Neural progenitor cell (in vitro differentiated cells): ENCODE measurements at regions not wholly inside any gene's neighbourhood (a gene's known extent, or its start where the extent isn't known, plus 50 kb on each side); places are given as distances from the start of the nearest gene placed in this dataset.
A peak's percentile ranks its signal among the peaks of the same experiment; 100 is the strongest.

Experiments
- DNase-seq: peaks from one replicate; pipeline ENCODE4 v3.0.0-alpha.2; 2016; ENCODE audit warnings: low spot score
- H2AFZ ChIP-seq: fragments of 200-600 bp; sonication (generic); replicated peaks from 2 replicates; pipeline ENCODE4 v1.6.1; 2016; ENCODE audit warnings: antibody characterized with exemption
- H3F3A ChIP-seq: fragments of 200-600 bp; sonication (generic); 2 replicates; pipeline ENCODE4 v1.6.1; 2016; ENCODE audit warnings: antibody characterized with exemption, low read depth
- H3K27ac ChIP-seq: fragments of 200-600 bp; sonication (generic); 2 replicates; pipeline ENCODE4 v1.5.1; 2016; ENCODE audit warnings: mild to moderate bottlenecking
- H3K27me3 ChIP-seq: fragments of 200-600 bp; sonication (generic); 2 replicates; pipeline ENCODE4 v1.6.1; 2016; ENCODE audit warnings: mild to moderate bottlenecking, moderate library complexity
- H3K36me3 ChIP-seq: fragments of 200-600 bp; sonication (generic); 2 replicates; pipeline ENCODE4 v1.5.1; 2016
- H3K4me1 ChIP-seq: fragments of 200-600 bp; sonication (generic); 2 replicates; pipeline ENCODE4 v1.6.1; 2016; ENCODE audit warnings: mixed run types
- H3K4me2 ChIP-seq: fragments of 200-600 bp; sonication (generic); 2 replicates; pipeline ENCODE4 v1.6.1; 2016
- H3K4me3 ChIP-seq: fragments of 200-600 bp; sonication (generic); 2 replicates; pipeline ENCODE4 v1.5.1; 2016
- H3K79me2 ChIP-seq: fragments of 200-600 bp; sonication (generic); 2 replicates; pipeline ENCODE4 v1.6.1; 2016; ENCODE audit warnings: low read depth
- H3K9ac ChIP-seq: fragments of 200-600 bp; sonication (generic); 2 replicates; pipeline ENCODE4 v1.6.1; 2016
- H3K9me3 ChIP-seq: fragments of 200-600 bp; sonication (generic); 2 replicates; pipeline ENCODE4 v1.5.1; 2016; ENCODE audit warnings: low read depth
- H4K20me1 ChIP-seq: fragments of 200-600 bp; sonication (generic); 2 replicates; pipeline ENCODE4 v1.6.1; 2016; ENCODE audit warnings: low read depth
- H3K27ac Mint-ChIP-seq: 3 replicates; pipeline ENCODE4 v1.8.0; 2021; ENCODE audit warnings: mixed read lengths
- H3K27me3 Mint-ChIP-seq: 2 replicates; pipeline ENCODE4 v1.8.0; 2022; ENCODE audit warnings: low read depth, mild to moderate bottlenecking, inconsistent platforms, moderate library complexity, mixed read lengths; ENCODE audit not compliant: insufficient read depth
- H3K36me3 Mint-ChIP-seq: 3 replicates; pipeline ENCODE4 v1.8.0; 2021; ENCODE audit warnings: mixed read lengths
- H3K4me1 Mint-ChIP-seq: 3 replicates; pipeline ENCODE4 v1.8.0; 2021; ENCODE audit warnings: mixed read lengths
- H3K4me3 Mint-ChIP-seq: 3 replicates; pipeline ENCODE4 v1.8.0; 2021; ENCODE audit warnings: mild to moderate bottlenecking, moderate library complexity, mixed read lengths
- H3K9me3 Mint-ChIP-seq: 3 replicates; pipeline ENCODE4 v1.8.0; 2020; ENCODE audit warnings: mixed read lengths
- CTCF ChIP-seq: fragments of 200-600 bp; sonication (generic); IDR thresholded peaks from 2 replicates; pipeline ENCODE4 v1.5.1; 2017; ENCODE audit warnings: antibody characterized with exemption, mild to moderate bottlenecking
- EZH2 ChIP-seq: fragments of 200-600 bp; sonication (generic); IDR thresholded peaks from 2 replicates; pipeline ENCODE4 v1.6.1; 2017; ENCODE audit warnings: antibody characterized with exemption, mild to moderate bottlenecking, moderate library complexity
- EZH2phosphoT487 ChIP-seq: fragments of 200-600 bp; sonication (generic); IDR thresholded peaks from 2 replicates; pipeline ENCODE4 v1.6.1; 2017; ENCODE audit warnings: antibody characterized with exemption

GRCh38 chr2:236818281-236819045, 248.8 kb downstream of the ACKR3 start:
- Histone ChIP-seq H3K36me3 (no peaks in the 10 kb centered on the region), H4K20me1 (no peaks in the 10 kb centered on the region), H3K27ac (no peak overlapping the region), H3K9ac (no peak overlapping the region), H3K9me3 (no peaks in the 10 kb centered on the region), H2AFZ (no peak overlapping the region), H3K4me1 (peaks cover 5% of the 10 kb centered on the region), H3K4me2 (no peak overlapping the region), H3F3A (peaks cover under 1% of the 10 kb centered on the region), H3K27me3 (no peaks in the 10 kb centered on the region), H3K4me3 (no peak overlapping the region), H3K79me2 (no peaks in the 10 kb centered on the region)
- Mint-ChIP-seq H3K4me1 (peaks cover 5% of the 10 kb centered on the region), H3K9me3 (peaks cover 11% of the 10 kb centered on the region), H3K27me3 (peaks cover 8% of the 10 kb centered on the region), H3K4me3 (no peak overlapping the region), H3K27ac (no peak overlapping the region), H3K36me3 (peaks cover 2% of the 10 kb centered on the region)
- TF ChIP-seq EZH2phosphoT487 (no peak), CTCF (no peak), EZH2 (no peak)
- DNase-seq: no peak

GRCh38 chr2:236819275-236820002, 249.8 kb downstream of the ACKR3 start:
- peak overlapping the region; percentile 74 for H3K27ac Mint-ChIP-seq
- H2AFZ ChIP-seq: no peak overlapping the region

GRCh38 chr2:236820763-236821344, 251.2 kb downstream of the ACKR3 start:
- Histone ChIP-seq H3K79me2 (no peaks in the 10 kb centered on the region), H2AFZ (no peak overlapping the region), H3K9ac (no peak overlapping the region), H3K4me2 (no peak overlapping the region), H3F3A (peaks cover 7% of the 10 kb centered on the region), H3K27me3 (no peaks in the 10 kb centered on the region), H3K4me1 (peaks cover 29% of the 10 kb centered on the region), H4K20me1 (no peaks in the 10 kb centered on the region), H3K36me3 (no peaks in the 10 kb centered on the region), H3K4me3 (no peak overlapping the region), H3K9me3 (no peaks in the 10 kb centered on the region), H3K27ac (no peak overlapping the region)
- Mint-ChIP-seq H3K36me3 (peaks cover 2% of the 10 kb centered on the region), H3K27ac (no peak overlapping the region), H3K9me3 (peaks cover 12% of the 10 kb centered on the region), H3K27me3 (peaks cover 11% of the 10 kb centered on the region), H3K4me1 (peaks cover 16% of the 10 kb centered on the region), H3K4me3 (no peak overlapping the region)
- no peak for DNase-seq
- no peak for TF ChIP-seq EZH2
- no peak for TF ChIP-seq CTCF
- no peak for TF ChIP-seq EZH2phosphoT487

More at GRCh38 chr2:236819275-236820002, 249.8 kb downstream of the ACKR3 start:
- Mint-ChIP-seq H3K4me1 (peaks cover 12% of the 10 kb centered on the region), H3K27me3 (peaks cover 8% of the 10 kb centered on the region), H3K36me3 (peaks cover 2% of the 10 kb centered on the region), H3K4me3 (no peak overlapping the region), H3K9me3 (peaks cover 12% of the 10 kb centered on the region)
- no peak overlapping the region for H3K9ac ChIP-seq
- H3K36me3 ChIP-seq: no peaks in the 10 kb centered on the region
- TF ChIP-seq EZH2 (no peak), CTCF (no peak), EZH2phosphoT487 (no peak)
- peaks cover 15% of the 10 kb centered on the region for H3K4me1 ChIP-seq
- H3K27ac ChIP-seq: no peak overlapping the region
- no peak overlapping the region for H3K4me3 ChIP-seq
- no peak overlapping the region for H3K4me2 ChIP-seq
- H3K79me2 ChIP-seq: no peaks in the 10 kb centered on the region
- H3K27me3 ChIP-seq: no peaks in the 10 kb centered on the region
- no peaks in the 10 kb centered on the region for H4K20me1 ChIP-seq
- DNase-seq: no peak
- H3F3A ChIP-seq: peaks cover 7% of the 10 kb centered on the region
- no peaks in the 10 kb centered on the region for H3K9me3 ChIP-seq
